HG03095 (cell line): ENCODE measurements at regions not wholly inside any gene's neighbourhood (a gene's known extent, or its start where the extent isn't known, plus 50 kb on each side); places are given as distances from the start of the nearest gene placed in this dataset.
"Not testable (repeated sequence)": the region's sequence is repeated elsewhere in the genome, so short reads cannot be mapped to it uniquely, and the experiment has no call there.

Experiments
- ATAC-seq: cut with Tn5 transposase; IDR thresholded peaks from one replicate; pipeline ENCODE4 v1.9.1; 2021; ENCODE audit warnings: moderate library complexity; ENCODE audit not compliant: unreplicated experiment

DNA sequence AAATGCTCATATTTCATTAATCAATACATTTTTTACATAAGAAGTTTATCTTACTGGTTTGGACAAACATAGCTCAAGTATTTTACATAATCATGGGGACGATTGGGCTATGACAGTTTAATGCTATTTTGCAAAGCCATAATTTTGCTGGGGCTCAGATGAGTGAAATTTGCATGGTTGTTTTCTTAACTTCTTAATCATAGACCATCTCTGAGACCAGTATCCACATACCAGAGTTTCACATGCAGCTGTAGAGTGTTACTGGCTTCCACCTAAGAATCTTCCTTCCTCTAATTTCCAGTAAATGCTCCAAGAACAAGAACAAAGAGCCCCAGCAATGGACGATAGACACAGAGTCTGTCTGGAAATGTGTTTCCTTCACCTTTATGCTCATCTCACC is 303.0 kb upstream of the TMEM132C start:
- no peak for ATAC-seq

GRCh38 chr12:127964717-127965116 is 302.3 kb upstream of the TMEM132C start:
- no peak for ATAC-seq

DNA sequence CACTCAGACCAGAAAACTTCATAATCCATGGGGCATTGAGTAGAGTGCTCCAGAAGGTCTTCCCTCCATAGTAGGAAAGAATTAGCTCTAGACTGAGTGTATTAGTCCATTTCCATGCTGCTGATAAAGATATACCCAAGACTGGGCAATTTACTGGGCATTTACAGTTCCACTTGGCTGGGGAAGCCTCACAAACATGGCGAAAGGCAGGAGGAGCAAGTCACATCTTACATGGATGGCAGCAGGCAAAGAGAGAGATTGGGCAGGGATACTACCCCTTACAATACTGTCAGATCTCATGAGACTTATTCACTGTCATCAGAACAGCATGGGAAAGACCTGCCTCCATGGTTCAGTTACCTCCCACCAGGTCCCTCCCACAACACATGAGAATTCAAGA is 300.6 kb upstream of the TMEM132C start:
- no peak for ATAC-seq

- ATAC-seq: no peak
These were observed 296.5 kb upstream of the TMEM132C start for GRCh38 chr12:127970491-127970890.

- no peak for ATAC-seq
These were observed 286.4 kb upstream of the TMEM132C start for GRCh38 chr12:127980585-127980984.

- no peak for ATAC-seq
These were observed 285.1 kb upstream of the TMEM132C start for GRCh38 chr12:127981875-127982274.

GRCh38 chr12:127983213-127983791 is 283.7 kb upstream of the TMEM132C start:
- not testable (repeated sequence) for ATAC-seq

GRCh38 chr12:127984386-127985055 is 282.4 kb upstream of the TMEM132C start:
- ATAC-seq: no peak

GRCh38 chr12:127987199-127987901 is 279.6 kb upstream of the TMEM132C start:
- ATAC-seq: no peak

GRCh38 chr12:127991485-127991884 is 275.5 kb upstream of the TMEM132C start:
- no peak for ATAC-seq

- ATAC-seq: no peak
These were observed 268.0 kb upstream of the TMEM132C start for GRCh38 chr12:127998988-127999387.

GRCh38 chr12:128004383-128004938 is 262.5 kb upstream of the TMEM132C start:
- no peak for ATAC-seq

DNA sequence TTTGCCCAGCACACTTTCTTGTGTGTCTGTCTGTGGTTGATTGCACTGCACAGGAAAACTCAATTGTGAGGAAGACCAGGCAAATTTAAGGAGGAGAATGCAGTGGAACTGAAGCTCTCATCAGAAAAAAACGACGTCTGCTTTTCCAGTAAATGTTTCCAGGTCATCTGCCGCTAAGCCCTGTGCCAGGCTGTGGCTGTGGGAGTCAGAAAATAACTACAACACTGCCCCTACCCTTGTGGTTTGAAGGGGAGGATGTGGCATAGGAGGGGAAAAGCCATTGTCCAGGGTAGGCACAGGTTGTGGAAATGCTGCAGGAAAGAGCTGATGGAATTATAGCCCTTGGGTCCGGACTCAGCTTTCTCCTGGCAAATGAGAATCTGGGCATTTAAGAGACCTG is 259.7 kb upstream of the TMEM132C start:
- no peak for ATAC-seq

DNA sequence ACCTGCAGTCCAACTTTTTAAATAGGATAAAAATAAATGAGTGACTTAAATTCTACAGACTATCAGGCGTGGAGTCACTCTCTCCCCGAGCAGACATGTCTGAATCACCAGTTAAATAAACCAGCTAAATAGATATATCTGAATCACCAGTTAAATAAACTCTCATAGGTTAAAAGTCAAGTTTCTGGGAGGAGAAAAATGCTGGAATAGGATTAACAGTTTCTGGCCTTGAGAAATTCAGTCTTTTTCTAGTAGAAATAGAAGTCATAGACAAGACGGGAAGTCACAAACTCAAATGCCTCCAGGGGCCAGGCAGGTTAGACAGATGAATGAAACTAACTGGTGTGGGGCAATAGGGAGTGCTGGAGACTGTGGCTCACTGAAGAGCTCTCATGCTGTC is 258.6 kb upstream of the TMEM132C start:
- no peak for ATAC-seq

- no peak for ATAC-seq
These were observed 257.9 kb upstream of the TMEM132C start for GRCh38 chr12:128009108-128009507.

- no peak for ATAC-seq
These were observed 254.9 kb upstream of the TMEM132C start for GRCh38 chr12:128012110-128012509.

GRCh38 chr12:128015276-128015675 is 251.7 kb upstream of the TMEM132C start:
- ATAC-seq: no peak

- ATAC-seq: no peak
These were observed 248.9 kb upstream of the TMEM132C start for GRCh38 chr12:128018067-128018466.

GRCh38 chr12:128019996-128020544 is 246.9 kb upstream of the TMEM132C start:
- no peak for ATAC-seq

- no peak for ATAC-seq
These were observed 245.4 kb upstream of the TMEM132C start for GRCh38 chr12:128021561-128021960.

GRCh38 chr12:128025589-128026245 is 241.3 kb upstream of the TMEM132C start:
- no peak for ATAC-seq
